ENCODE measurements at regions not wholly inside any gene's neighbourhood (a gene's known extent, or its start where the extent isn't known, plus 50 kb on each side); places are given as distances from the start of the nearest gene placed in this dataset.

- DNase-seq (no peak), ATAC-seq (no peak)
- Histone ChIP-seq H3K4me1 (no peaks in the 10 kb centered on the region), H3K27me3 (no peaks in the 10 kb centered on the region), H3K27ac (no peak overlapping the region), H3K4me3 (no peak overlapping the region), H3K36me3 (no peaks in the 10 kb centered on the region), H3K9me3 (no peaks in the 10 kb centered on the region)
- intact Hi-C loops (cut with DNase I; ENCODE audit: low total_unique reads): no loop called here
- in situ Hi-C loops (cut with MboI; ENCODE audit: low sequenced_read_pairs in 4 of 4): no loop called here
- TF ChIP-seq CTCF (IDR thresholded peaks at IDR 0.05 in 4 of 5, conservative IDR thresholded peaks at IDR 0.05 in 1 of 5) (no peak), POLR2A (IDR thresholded peaks at IDR 0.05) (no peak)
These were observed 67.8 kb downstream of the CASP12 start for GRCh38 chr11:104830508-104830907.

- DNase-seq (no peak), ATAC-seq (no peak)
- intact Hi-C loops (cut with DNase I; ENCODE audit: low total_unique reads) (no loop called here), in situ Hi-C loops (cut with MboI; ENCODE audit: low sequenced_read_pairs in 4 of 4) (no loop called here)
- TF ChIP-seq CTCF (IDR thresholded peaks at IDR 0.05 in 4 of 5, conservative IDR thresholded peaks at IDR 0.05 in 1 of 5): no peak
- no peaks in the 10 kb centered on the region for H3K9me3 ChIP-seq
- no peaks in the 10 kb centered on the region for H3K4me1 ChIP-seq
- no peaks in the 10 kb centered on the region for H3K27me3 ChIP-seq
- no peak overlapping the region for H3K27ac ChIP-seq
- no peaks in the 10 kb centered on the region for H3K36me3 ChIP-seq
- no peak overlapping the region for H3K4me3 ChIP-seq
These were observed 68.2 kb downstream of the CASP12 start for GRCh38 chr11:104830080-104830479.

- in situ Hi-C loops (cut with MboI; ENCODE audit: low sequenced_read_pairs in 4 of 4) (no loop called here), intact Hi-C loops (cut with DNase I; ENCODE audit: low total_unique reads) (no loop called here)
- ATAC-seq (no peak), DNase-seq (no peak)
- no peaks in the 10 kb centered on the region for H3K27me3 ChIP-seq
- no peak overlapping the region for H3K27ac ChIP-seq
- H3K36me3 ChIP-seq: no peaks in the 10 kb centered on the region
- H3K4me3 ChIP-seq: no peak overlapping the region
- no peaks in the 10 kb centered on the region for H3K4me1 ChIP-seq
- H3K9me3 ChIP-seq: no peaks in the 10 kb centered on the region
- TF ChIP-seq CTCF (IDR thresholded peaks at IDR 0.05 in 4 of 5, conservative IDR thresholded peaks at IDR 0.05 in 1 of 5): no peak
These were observed 71.5 kb downstream of the CASP12 start for GRCh38 chr11:104826772-104827171.

GRCh38 chr11:104823657-104824056, 74.6 kb downstream of the CASP12 start:
- no peaks in the 10 kb centered on the region for H3K9me3 ChIP-seq
- in situ Hi-C loops (cut with MboI; ENCODE audit: low sequenced_read_pairs in 4 of 4) (no loop called here), intact Hi-C loops (cut with DNase I; ENCODE audit: low total_unique reads) (no loop called here)
- TF ChIP-seq POLR2A (IDR thresholded peaks at IDR 0.05) (no peak), CTCF (IDR thresholded peaks at IDR 0.05 in 4 of 5, conservative IDR thresholded peaks at IDR 0.05 in 1 of 5) (no peak)
- H3K36me3 ChIP-seq: no peaks in the 10 kb centered on the region
- no peak overlapping the region for H3K4me3 ChIP-seq
- H3K27ac ChIP-seq: no peak overlapping the region
- no peaks in the 10 kb centered on the region for H3K4me1 ChIP-seq
- ATAC-seq: no peak
- DNase-seq: no peak
- no peaks in the 10 kb centered on the region for H3K27me3 ChIP-seq

- Histone ChIP-seq H3K4me1 (no peaks in the 10 kb centered on the region), H3K36me3 (no peaks in the 10 kb centered on the region), H3K27me3 (no peaks in the 10 kb centered on the region), H3K9me3 (no peaks in the 10 kb centered on the region), H3K4me3 (no peak overlapping the region), H3K27ac (no peak overlapping the region)
- TF ChIP-seq CTCF (IDR thresholded peaks at IDR 0.05 in 4 of 5, conservative IDR thresholded peaks at IDR 0.05 in 1 of 5) (no peak), POLR2A (IDR thresholded peaks at IDR 0.05) (no peak)
- intact Hi-C loops (cut with DNase I; ENCODE audit: low total_unique reads): no loop called here
- DNase-seq (no peak), ATAC-seq (no peak)
- in situ Hi-C loops (cut with MboI; ENCODE audit: low sequenced_read_pairs in 4 of 4): no loop called here
These were observed 77.8 kb downstream of the CASP12 start for GRCh38 chr11:104820431-104820830.
